MCF 10A (cell line): ENCODE measurements at regions not wholly inside any gene's neighbourhood (a gene's known extent, or its start where the extent isn't known, plus 50 kb on each side); places are given as distances from the start of the nearest gene placed in this dataset.
A peak's percentile ranks its signal among the peaks of the same experiment; 100 is the strongest.

Experiments used
- BruUV-seq: library from RNA; stranded (reverse); fragments of 400-500 nt; replicated peaks from 2 replicates; lab custom pipeline; 2021; lab: Mats Ljungman, UMichigan
- CTCF ChIA-PET: fragments of 300-600 bp; sonication (Branson Sonifier 250); formaldehyde crosslinking; extraction: SDS; loops from one replicate; lab custom pipeline; 2021; ENCODE audit warnings: antibody characterized with exemption, inconsistent platforms; lab: Yijun Ruan, JAX
- POLR2A ChIA-PET: fragments of 300-600, 350-650 bp; sonication (Branson Sonifier 250); formaldehyde crosslinking; extraction: SDS; loops from one replicate; lab custom pipeline; 2020; ENCODE audit warnings: antibody characterized with exemption, inconsistent platforms; lab: Yijun Ruan, JAX
- DNase-seq: peaks from one replicate; pipeline ENCODE4 v3.0.0-alpha.2; 2018; ENCODE audit not compliant: unreplicated experiment
- H3K27ac Mint-ChIP-seq: one replicate; pipeline ENCODE4 v1.8.0; 2022; ENCODE audit warnings: mild to moderate bottlenecking, low read depth, mixed read lengths; ENCODE audit not compliant: unreplicated experiment
- H3K27me3 Mint-ChIP-seq: one replicate; pipeline ENCODE4 v1.8.0; 2022; ENCODE audit warnings: mixed read lengths; ENCODE audit not compliant: insufficient read depth, unreplicated experiment
- H3K36me3 Mint-ChIP-seq: one replicate; pipeline ENCODE4 v1.8.0; 2022; ENCODE audit warnings: mild to moderate bottlenecking, moderate library complexity, mixed read lengths; ENCODE audit not compliant: insufficient read depth, unreplicated experiment
- H3K4me1 Mint-ChIP-seq: one replicate; pipeline ENCODE4 v1.8.0; 2022; ENCODE audit warnings: mixed read lengths; ENCODE audit not compliant: insufficient read depth, unreplicated experiment
- H3K4me3 Mint-ChIP-seq: one replicate; pipeline ENCODE4 v1.8.0; 2022; ENCODE audit warnings: mild to moderate bottlenecking, moderate library complexity, mixed read lengths; ENCODE audit not compliant: unreplicated experiment
- H3K9me3 Mint-ChIP-seq: one replicate; pipeline ENCODE4 v1.8.0; 2022; ENCODE audit warnings: mixed read lengths; ENCODE audit not compliant: unreplicated experiment
- intact Hi-C: fragments of 100-400 bp; cut with micrococcal nuclease; formaldehyde crosslinking; loops from 2 replicates; pipeline ENCODE4 v1.14.1; 2022
- TF ChIP-seq, protein P1 (sequence below): fragments of 200-600 bp; IDR thresholded peaks from one replicate; pipeline ENCODE4 v1.8.0; 2022; ENCODE audit warnings: antibody characterized with exemption, mild to moderate bottlenecking; ENCODE audit not compliant: unreplicated experiment

DNA sequence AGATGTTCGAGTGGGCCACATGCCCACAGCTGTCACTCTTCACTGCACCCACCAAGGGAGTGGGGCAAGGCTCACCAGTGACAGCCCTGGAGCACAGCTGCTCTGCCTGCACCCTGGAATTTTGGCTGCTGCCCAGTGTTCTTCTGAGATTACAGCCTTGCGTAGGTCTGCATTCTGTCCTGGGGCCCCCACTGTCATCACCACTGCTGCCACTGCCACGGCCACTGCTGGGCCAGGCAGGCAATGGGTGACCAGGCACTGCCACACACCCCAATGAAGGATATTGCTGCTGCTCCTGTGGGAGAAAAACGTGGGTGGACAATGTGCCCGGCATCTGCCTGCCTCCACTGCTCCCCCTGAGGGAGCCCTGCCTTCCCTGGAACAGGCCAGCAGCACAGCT lies 1717.0 kb downstream of the TP53TG3F start:
- DNase-seq = no peak
- intact Hi-C loops = no loop called here
- ChIA-PET POLR2A (no interaction called here), CTCF (no interaction called here)
- TF ChIP-seq, protein P1, sequence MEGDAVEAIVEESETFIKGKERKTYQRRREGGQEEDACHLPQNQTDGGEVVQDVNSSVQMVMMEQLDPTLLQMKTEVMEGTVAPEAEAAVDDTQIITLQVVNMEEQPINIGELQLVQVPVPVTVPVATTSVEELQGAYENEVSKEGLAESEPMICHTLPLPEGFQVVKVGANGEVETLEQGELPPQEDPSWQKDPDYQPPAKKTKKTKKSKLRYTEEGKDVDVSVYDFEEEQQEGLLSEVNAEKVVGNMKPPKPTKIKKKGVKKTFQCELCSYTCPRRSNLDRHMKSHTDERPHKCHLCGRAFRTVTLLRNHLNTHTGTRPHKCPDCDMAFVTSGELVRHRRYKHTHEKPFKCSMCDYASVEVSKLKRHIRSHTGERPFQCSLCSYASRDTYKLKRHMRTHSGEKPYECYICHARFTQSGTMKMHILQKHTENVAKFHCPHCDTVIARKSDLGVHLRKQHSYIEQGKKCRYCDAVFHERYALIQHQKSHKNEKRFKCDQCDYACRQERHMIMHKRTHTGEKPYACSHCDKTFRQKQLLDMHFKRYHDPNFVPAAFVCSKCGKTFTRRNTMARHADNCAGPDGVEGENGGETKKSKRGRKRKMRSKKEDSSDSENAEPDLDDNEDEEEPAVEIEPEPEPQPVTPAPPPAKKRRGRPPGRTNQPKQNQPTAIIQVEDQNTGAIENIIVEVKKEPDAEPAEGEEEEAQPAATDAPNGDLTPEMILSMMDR = no peak
- BruUV-seq = no TSS peak
- H3K36me3 Mint-ChIP-seq = no peaks in the 10 kb centered on the region
- H3K4me1 Mint-ChIP-seq = no peaks in the 10 kb centered on the region
- H3K4me3 Mint-ChIP-seq = no peak overlapping the region
- H3K9me3 Mint-ChIP-seq = peaks cover 2% of the 10 kb centered on the region
- H3K27ac Mint-ChIP-seq = no peak overlapping the region
- no peaks in the 10 kb centered on the region for H3K27me3 Mint-ChIP-seq

DNA sequence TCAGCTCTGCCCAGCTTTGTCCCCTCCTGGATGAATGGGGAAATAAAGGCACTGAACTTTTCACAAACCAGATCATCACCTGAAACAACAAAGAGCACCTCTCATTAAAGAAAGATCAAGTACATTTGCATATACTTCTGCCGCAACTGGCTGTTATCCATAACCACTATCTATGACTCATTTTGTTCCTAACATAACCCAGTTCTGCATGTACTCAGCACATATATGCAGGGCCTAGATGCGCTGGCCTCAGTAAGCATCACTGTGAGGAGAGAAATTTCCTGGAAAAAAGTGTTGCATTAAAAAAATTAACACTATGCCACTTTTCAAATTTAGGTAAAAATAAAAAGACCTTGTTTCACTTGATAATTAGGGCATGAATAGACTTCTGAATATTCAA lies 1718.4 kb downstream of the TP53TG3F start:
- TF ChIP-seq, protein P1 = no peak
- no TSS peak for BruUV-seq
- H3K4me1 Mint-ChIP-seq = no peaks in the 10 kb centered on the region
- CTCF ChIA-PET = interaction anchor here (0.7 kb wide), 1 partner anchor 187 kb away, joined by 3 read pairs; no protein-coding TSS in a partner anchor
- POLR2A ChIA-PET = no interaction called here
- DNase-seq = peak; percentile 8
- intact Hi-C loops = no loop called here
- H3K27ac Mint-ChIP-seq = no peak overlapping the region
- H3K9me3 Mint-ChIP-seq = no peaks in the 10 kb centered on the region
- no peak overlapping the region for H3K4me3 Mint-ChIP-seq
- no peaks in the 10 kb centered on the region for H3K36me3 Mint-ChIP-seq
- no peaks in the 10 kb centered on the region for H3K27me3 Mint-ChIP-seq

DNA sequence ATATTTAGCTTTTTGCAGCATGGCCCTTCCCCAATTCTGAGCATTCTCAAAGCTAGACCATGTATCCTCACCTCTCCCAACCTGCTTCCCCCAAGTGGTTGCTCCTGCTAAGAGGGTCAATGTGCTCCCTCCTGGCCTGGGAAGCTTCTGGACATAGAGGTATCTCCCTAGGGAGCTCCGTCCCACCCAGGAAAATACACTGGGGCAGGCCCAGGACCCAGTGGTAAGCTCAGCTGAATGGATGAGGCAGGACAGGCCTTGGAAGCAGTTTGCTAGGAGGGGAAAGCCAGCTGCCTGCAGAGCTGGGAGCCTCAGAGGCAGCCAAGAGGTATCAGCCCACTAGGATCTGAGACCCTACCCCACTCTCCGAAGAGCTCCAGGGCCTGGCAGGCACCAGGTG lies 1721.6 kb downstream of the TP53TG3F start:
- Mint-ChIP-seq H3K4me3 (no peak overlapping the region), H3K36me3 (no peaks in the 10 kb centered on the region), H3K27ac (no peak overlapping the region), H3K4me1 (no peaks in the 10 kb centered on the region), H3K27me3 (no peaks in the 10 kb centered on the region), H3K9me3 (no peaks in the 10 kb centered on the region)
- DNase-seq = no peak
- no TSS peak for BruUV-seq
- ChIA-PET CTCF (no interaction called here), POLR2A (no interaction called here)
- intact Hi-C loops = no loop called here
- TF ChIP-seq, protein P1 = no peak

DNA sequence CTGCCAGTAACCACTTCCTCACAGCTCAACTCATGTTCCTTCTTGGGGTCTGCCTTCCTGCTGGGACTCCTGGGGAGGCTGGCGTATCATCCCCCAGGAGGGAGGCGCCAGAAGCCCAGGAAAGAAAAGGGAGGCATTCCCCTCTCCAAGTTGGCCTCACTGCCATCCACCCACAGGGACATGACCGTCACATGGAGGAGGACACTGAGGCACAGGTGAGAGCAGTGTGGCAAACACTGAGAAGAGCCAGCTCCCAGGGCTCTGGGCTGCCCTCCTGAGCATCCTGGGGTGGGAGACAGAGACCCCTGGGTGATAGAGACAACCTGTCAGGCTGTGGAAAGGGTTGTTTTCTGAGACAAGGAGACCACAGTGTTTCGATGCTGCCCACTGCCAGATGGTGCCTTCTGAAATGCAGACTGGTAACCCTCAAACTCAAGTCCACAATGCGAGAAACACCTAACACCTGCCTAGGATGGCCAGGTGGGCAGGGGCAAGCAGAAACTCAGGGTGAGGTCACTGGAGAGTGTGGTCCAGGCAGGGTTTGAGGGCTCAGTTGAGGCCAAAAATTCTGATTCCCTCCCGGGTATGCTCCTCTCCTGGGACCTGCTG lies 1722.1 kb downstream of the TP53TG3F start:
- no peaks in the 10 kb centered on the region for H3K27me3 Mint-ChIP-seq
- H3K4me3 Mint-ChIP-seq = no peak overlapping the region
- H3K9me3 Mint-ChIP-seq = no peaks in the 10 kb centered on the region
- intact Hi-C loops = no loop called here
- no peak for DNase-seq
- no peaks in the 10 kb centered on the region for H3K4me1 Mint-ChIP-seq
- CTCF ChIA-PET = interaction anchor here (1.0 kb wide), 1 partner anchor 20 kb away, joined by 3 read pairs; no protein-coding TSS in a partner anchor
- no TSS peak for BruUV-seq
- TF ChIP-seq, protein P1 = no peak
- no peaks in the 10 kb centered on the region for H3K36me3 Mint-ChIP-seq
- no peak overlapping the region for H3K27ac Mint-ChIP-seq
- POLR2A ChIA-PET = no interaction called here
